GM04503 (cell line): ENCODE measurements at regions not wholly inside any gene's neighbourhood (a gene's known extent, or its start where the extent isn't known, plus 50 kb on each side); places are given as distances from the start of the nearest gene placed in this dataset.

ENCODE experiments used
- DNase-seq: peaks from one replicate; pipeline ENCODE4 v3.0.0-alpha.2; 2012; ENCODE audit warnings: low read depth

DNA sequence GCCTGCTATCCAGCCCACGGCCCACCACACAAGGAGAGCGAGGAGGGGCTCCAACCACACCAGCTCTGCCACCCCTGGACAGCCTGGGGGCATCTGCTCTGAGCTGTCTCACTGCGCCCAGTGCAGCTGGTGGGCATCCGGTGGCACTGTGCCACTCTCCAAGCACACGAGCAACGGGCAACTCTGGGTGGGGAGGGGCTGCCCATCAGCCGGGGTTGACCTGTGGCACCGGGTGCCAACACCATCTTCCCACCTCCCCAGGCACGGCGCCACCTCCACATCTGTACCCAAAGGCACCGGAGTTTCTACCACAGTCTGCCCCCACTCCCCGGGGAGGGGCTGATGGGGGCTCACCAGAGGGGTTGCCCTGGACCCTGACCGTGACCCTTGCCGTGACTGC lies 241.8 kb downstream of the RBFOX3 start:
- no peak for DNase-seq

DNA sequence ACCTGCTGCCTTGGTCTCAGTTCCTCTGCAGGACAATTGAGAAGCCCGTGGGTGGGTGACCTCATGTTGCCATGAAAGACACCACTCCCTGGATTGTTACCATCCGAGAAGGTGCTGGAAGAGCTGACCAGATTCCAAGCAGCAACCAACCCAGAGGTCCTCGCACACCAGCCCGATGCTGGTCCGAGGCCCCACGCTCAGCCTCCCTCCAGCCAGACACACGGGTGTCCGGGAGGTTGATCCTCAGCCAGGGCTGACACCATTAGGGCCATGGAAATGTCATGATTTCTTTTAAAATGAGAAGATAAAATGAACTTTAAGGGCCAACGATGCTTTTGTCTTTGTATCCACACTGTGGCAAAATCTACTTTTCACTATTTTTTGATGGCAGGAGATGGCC lies 242.3 kb downstream of the RBFOX3 start:
- no peak for DNase-seq

DNA sequence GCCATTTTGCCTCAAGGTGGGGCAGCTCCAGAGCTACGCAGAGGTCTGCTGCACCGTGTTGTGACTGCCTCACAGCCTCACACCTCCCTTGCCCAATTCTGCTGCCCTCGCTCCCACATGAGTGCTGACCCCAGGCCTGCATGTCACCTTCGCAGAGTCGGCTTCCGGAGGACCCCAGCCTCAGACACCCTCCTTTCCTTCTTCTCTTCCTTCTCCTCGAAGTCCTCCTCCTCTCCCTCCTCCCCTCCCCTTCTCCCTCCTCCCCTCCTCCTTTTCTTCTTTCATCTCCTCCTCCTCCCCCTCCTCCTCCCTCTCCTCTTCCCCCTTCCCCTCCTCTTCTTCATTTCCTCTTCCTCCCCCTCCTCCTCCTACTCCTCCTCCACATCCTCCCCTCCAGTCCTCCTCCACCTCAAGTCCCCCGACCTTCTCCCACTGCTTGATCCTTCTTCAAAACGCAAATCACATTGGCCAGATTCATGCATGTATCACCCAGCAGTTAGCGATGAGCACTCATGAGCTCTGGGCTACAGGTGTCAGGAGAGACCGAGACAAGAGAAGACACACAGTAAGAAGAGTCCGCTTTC lies 243.8 kb downstream of the RBFOX3 start:
- DNase-seq, result no peak

- DNase-seq, result no peak
These were observed 244.7 kb downstream of the RBFOX3 start for GRCh38 chr17:79365836-79366770.

DNA sequence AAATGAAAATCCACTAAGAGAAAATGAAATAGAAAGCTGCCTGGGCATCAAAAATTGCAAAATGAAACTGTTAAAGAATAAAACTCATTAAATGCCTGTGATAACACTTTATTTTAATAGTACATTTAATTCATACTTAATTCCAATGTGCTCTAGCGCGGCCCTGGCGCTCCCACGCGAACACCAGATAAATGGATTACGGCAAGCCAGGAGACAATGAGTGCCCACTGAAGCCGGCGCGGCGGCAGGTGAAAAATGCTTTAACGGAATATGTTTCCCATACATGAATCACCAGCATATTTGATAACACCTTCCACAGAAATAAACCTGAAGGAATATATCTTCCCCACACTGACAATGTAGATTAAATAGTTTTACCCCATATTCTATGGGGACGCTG lies 245.5 kb downstream of the RBFOX3 start:
- no peak for DNase-seq

- DNase-seq, result no peak
These were observed 246.3 kb downstream of the RBFOX3 start for GRCh38 chr17:79364315-79365094.

GRCh38 chr17:79363552-79364275 lies 247.1 kb downstream of the RBFOX3 start:
- no peak for DNase-seq

- no peak for DNase-seq
These were observed 248.0 kb downstream of the RBFOX3 start for GRCh38 chr17:79362772-79363305.

- DNase-seq, result no peak
These were observed 248.7 kb downstream of the RBFOX3 start for GRCh38 chr17:79361873-79362771.

DNA sequence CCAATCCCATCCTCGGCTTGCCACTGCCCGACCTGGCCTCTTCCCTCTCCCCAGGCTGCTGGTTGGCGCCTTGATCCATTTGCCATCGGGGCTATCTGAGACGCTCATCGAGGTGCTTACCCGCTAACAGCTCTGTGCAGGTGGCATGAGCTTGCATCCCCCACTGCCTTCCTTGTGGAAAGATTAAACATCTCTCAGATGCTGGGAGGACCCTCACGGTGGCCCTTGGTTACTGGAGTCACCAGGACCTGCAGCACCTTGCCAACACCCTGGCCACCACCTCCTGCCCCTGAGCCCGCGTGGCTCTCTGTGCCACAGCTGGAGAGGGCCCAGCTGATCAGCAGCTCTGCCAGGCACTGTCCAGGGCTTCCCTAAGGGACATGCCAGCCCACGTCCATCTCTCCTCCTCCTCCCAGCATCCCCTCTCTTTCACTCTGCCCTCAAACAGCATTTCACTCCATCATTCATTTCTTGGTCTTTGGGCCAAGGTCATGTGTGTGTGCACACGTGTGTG lies 249.6 kb downstream of the RBFOX3 start:
- DNase-seq, result no peak

DNA sequence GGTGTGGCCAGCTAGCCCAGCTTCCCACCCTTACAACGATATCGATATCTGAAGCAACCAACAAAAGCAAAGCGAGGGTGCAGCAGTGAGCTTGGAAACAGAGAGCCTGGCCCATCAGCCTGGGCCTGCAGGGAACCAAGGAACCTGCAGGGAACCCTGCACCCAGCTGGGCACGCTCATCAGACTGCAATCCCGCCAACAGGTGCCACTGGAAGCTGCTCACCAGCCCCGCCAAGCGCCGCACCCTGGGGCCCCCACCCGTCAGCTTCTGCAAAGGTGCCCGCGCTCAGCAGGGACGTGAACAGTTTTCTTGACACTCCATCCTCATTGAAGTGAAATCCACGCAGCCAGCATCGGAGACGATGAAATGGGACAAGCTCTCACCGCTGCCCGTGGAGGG lies 250.7 kb downstream of the RBFOX3 start:
- no peak for DNase-seq

DNA sequence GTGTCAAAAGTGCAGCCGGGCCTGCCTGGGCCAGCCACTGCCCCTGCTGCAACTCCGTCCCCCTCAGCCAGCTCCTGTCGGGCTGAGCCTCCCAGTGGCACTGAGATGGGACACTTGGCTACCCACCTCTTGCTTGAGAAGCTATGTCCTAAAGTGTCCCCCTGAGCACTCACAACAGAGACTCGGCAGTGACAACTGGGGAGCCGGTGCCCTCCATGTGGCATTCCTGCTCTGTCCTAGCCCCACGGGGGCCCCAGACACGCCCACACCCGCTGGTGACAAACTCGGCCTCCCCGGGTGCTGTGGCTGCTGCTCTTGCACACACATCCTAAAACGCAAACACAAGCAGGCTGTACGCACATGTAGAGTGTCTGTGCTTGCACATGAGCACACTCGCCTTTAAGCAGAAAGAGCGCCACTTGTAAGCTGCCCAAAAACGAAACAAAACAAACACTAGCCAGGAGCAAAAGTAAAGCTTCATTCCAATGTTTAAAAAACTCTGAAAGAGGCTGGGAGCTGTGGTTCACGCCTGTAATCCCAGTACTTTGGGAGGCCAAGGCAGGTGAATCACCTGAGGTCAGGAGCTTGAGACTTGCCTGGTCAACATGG lies 253.9 kb downstream of the RBFOX3 start:
- no peak for DNase-seq

- DNase-seq, result no peak
These were observed 255.7 kb downstream of the RBFOX3 start for GRCh38 chr17:79355165-79355564.

DNA sequence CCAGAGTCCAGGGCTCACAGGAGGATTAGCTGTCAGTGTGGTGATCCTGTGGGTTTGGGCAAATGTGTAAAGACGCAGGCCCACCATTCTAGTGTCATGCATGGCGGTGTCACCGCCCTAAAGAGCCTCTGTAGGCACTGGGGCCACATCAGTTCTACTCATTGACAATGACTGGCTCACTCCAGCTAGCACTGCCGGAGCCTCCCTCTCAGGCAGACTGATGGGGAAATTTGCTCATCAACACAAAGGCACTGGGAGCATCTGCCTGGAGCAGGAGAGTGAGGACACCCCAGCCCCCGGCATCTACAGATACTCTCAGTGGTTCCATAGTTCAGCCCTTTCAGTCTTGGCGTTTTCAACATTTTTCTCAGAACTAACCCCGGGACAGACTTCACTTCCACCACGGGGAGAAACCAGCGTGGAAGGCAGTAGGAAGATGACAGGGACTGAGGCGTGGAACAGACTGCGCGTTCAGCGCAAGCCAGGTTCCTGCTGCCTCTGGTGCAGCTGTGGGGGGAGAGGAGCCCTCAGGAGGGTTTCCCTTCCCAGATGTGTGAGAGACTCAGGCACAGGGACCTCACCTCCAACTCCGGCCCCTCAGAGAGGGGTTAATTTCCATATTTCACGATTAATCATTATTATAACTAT lies 256.6 kb downstream of the RBFOX3 start:
- no peak for DNase-seq

DNA sequence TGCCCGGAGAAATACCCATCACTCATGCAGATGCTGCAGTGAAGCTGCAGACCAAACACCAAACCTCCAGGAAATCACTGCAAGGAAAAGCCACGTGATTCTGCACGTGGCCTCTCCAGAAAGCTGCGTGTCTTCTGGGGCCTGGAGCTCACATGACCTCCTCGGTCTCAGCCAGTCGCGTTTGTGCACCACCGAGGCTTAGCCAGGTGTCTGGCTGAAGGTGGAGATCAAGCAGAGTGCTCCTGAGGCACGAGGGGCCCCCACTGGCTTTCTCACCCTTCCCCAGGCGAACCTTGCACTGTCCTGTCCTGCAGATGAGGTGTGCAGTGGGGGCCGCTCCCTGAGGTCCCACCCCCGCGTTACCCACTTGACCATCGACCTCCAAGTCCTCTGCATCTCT lies 257.3 kb downstream of the RBFOX3 start:
- no peak for DNase-seq

DNA sequence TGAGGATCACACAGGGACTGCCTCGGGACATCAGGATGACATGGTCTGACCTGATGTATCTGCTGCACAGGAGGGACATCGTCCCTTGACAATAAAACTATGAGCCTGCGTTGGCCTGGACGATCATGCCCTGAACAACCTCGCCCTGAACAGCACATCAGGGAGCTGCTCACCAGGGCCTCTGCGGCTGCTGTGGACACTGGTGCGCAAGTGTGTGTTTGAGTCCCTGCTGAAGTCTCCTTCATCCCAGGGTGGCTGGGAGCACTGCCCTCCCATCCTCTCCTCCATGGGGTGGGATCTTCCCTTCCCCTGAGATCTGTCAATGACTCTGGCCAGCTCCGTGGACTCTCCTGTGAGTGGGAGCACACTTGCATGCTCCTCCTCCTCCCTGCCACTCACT lies 257.8 kb downstream of the RBFOX3 start:
- DNase-seq, result no peak

DNA sequence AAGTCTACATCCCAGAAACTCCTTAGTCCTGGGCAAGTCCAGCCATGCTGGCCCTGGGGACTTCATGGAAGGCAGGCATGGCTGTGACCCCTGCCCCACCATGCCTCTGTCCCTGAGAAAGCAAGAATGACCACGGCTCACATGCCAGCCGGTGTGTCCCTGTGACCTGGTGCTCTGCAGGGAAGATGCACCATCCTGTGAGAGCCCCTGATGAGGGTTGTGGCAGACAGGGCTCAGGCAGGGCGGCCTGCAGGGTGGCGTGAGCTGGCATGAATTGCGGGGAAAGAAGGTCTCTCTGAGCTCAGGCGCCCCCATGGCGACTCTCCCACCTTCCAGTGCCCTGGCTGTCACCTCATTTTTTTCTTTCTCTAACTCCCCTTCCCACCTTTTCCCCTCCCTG lies 260.3 kb downstream of the RBFOX3 start:
- DNase-seq, result no peak

DNA sequence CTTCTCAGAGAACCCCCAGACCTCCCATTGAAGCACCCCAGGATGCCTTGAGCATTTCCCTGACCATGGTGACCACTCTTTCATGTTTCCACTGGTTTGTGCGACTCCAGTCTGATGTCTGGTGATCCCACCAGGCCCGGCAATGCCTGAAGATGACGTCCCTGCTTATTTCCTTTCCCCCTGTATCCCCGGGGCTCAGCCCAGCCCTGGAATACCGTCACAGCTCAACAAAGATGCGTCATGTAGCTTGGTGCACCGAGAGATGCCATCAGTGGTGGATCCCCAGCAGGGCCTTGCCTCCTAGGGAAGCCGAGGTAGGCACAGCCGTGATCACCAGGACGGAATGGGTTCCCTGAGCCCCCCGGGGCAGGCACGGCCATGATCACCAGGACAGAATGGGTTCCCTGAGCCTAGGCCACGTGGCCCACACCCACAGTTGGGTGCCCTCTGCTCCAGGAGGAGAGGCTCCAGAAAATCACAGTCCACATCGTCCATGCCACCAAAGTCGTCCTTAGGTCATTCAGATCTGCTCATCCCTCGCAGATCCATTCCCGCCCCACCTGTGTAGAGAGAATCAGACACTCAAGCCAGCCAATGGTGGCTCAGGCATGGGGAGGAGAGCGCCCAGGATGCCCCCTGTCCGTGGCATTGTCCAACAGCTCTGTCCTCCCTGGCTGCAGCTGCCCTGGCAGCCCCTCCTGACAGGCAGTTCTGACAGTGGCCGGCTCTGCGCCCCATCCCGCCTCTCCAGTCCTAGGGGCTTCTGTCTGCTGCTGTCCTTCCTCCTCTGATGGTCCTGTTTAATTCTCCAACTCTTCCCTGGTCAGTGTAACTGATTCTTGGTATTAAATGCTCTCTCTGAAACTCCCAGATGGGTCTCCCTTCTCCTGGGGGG lies 261.1 kb downstream of the RBFOX3 start:
- DNase-seq, result no peak

GRCh38 chr17:79342376-79342775 lies 267.8 kb downstream of the ENGASE start:
- no peak for DNase-seq
